GM12891 (cell line): ENCODE measurements at regions not wholly inside any gene's neighbourhood (a gene's known extent, or its start where the extent isn't known, plus 50 kb on each side); places are given as distances from the start of the nearest gene placed in this dataset.

Source experiments
- POLR2A ChIP-seq: IDR thresholded peaks from 2 replicates; pipeline ENCODE4 v1.6.1; 2011; ENCODE audit warnings: low read depth, low read length, control low read depth
- POLR2AphosphoS5 ChIP-seq: IDR thresholded peaks from 2 replicates; pipeline ENCODE4 v1.6.1; 2011; ENCODE audit warnings: low read depth, low read length, control low read depth
- TAF1 ChIP-seq: IDR thresholded peaks from 2 replicates; pipeline ENCODE4 v1.6.1; 2011; ENCODE audit warnings: low read depth, low read length, control low read depth

- TF ChIP-seq POLR2A (no peak), POLR2AphosphoS5 (no peak), TAF1 (no peak)
Measured at GRCh38 chr2:20122864-20123263, 71.4 kb upstream of the LAPTM4A start.
